Upper lobe of left lung (tissue), 6 donors: ENCODE measurements at regions not wholly inside any gene's neighbourhood (a gene's known extent, or its start where the extent isn't known, plus 50 kb on each side); places are given as distances from the start of the nearest gene placed in this dataset.

ENCODE experiments used
- ATAC-seq, 2 donors: fragments of 200-7000 bp; cut with Tn5 transposase; one replicate each; pipeline ENCODE4 v1.9.1; 2022; ENCODE audit warnings: mild to moderate bottlenecking in 2 of 2, moderate library complexity in 2 of 2; ENCODE audit not compliant: low FRiP score in 2 of 2
- DNase-seq, 2 donors: peaks; one replicate each; pipeline ENCODE4 v3.0.0-alpha.2; 2019 to 2020
- H3K27ac ChIP-seq, 4 donors: fragments of 200-600 bp; sonication (generic); one replicate each; pipeline ENCODE4 v1.5.1; 2016 to 2019
- H3K27me3 ChIP-seq, 4 donors: fragments of 200-600 bp; sonication (generic); one replicate each; pipeline ENCODE4 v1.5.1; 2017 to 2019
- H3K36me3 ChIP-seq, 4 donors: fragments of 200-600 bp; sonication (generic); one replicate each; pipeline ENCODE4 v1.5.1; 2016 to 2019
- H3K4me1 ChIP-seq, 4 donors: fragments of 200-600 bp; sonication (generic); one replicate each; pipeline ENCODE4 v1.5.1; 2018 to 2019
- H3K4me3 ChIP-seq, 4 donors: fragments of 200-600 bp; sonication (generic); one replicate each; pipeline ENCODE4 v1.5.1; 2017 to 2019; ENCODE audit warnings: mild to moderate bottlenecking in 2 of 4, moderate library complexity in 1 of 4
- H3K9me3 ChIP-seq, 4 donors: fragments of 200-600 bp; sonication (generic); one replicate each; pipeline ENCODE4 v1.5.1; 2018 to 2019
- EP300 ChIP-seq, 4 donors: sonication (generic); formaldehyde crosslinking; IDR thresholded peaks; one replicate each; pipeline ENCODE4 v1.5.1; 2017; ENCODE audit warnings: antibody characterized with exemption in 4 of 4, control low read depth in 2 of 4
- POLR2A ChIP-seq, 4 donors: fragments of 450-650 bp; IDR thresholded peaks; one replicate each; pipeline ENCODE4 v1.5.1; 2016 to 2017; ENCODE audit warnings: antibody characterized with exemption in 4 of 4, mild to moderate bottlenecking in 2 of 4
- POLR2AphosphoS5 ChIP-seq, 2 donors: sonication (generic); formaldehyde crosslinking; IDR thresholded peaks; one replicate each; pipeline ENCODE4 v1.5.1; 2017; ENCODE audit warnings: antibody characterized with exemption in 2 of 2
- WGBS, 2 donors: methylation state at CpG; one replicate each; pipeline ENCODE4 v1.1.5; 2017 to 2018; 5-methylcytosine and 5-hydroxymethylcytosine counted together
- TF ChIP-seq, protein P1 (sequence below), 6 experiments: fragments of 450-650 bp in 4 of 6; fragments of 200-600 bp in 2 of 6; sonication (generic) in 2 of 6; IDR thresholded peaks; one replicate each; pipeline ENCODE4 v1.5.1; 2016 to 2019; ENCODE audit warnings: antibody characterized with exemption in 6 of 6
- donor health status: DM: no; HTN: no; CAD: no; lungs with moderate emphysema.
- donor health status: DM: no; HTN: yes; CAD: no; lungs with severe emphysema.

DNA sequence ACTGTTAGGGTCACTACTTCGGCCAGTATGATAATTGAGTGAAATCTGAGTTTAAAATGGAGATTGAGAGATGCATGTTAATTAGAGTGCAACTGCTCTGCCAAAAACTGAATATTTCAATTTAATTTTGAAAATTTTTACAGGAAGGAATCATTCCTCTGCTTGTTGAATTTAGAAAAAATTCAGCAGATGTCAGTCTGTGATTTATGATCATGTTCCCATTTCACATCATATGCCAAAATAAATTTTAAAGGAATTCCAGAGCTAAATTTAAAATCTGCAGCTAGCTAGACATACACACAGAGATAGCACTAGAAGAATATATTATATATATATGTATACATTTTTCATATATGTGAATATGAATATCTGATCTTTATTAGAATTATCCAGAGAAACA lies 797.6 kb upstream of the TMEM132C start:
- Histone ChIP-seq H3K36me3 (no peaks in the 10 kb centered on the region), H3K9me3 (no peaks in the 10 kb centered on the region), H3K4me1 (no peaks in the 10 kb centered on the region), H3K27ac (no peak overlapping the region), H3K4me3 (no peak overlapping the region), H3K27me3 (no peaks in the 10 kb centered on the region)
- TF ChIP-seq POLR2AphosphoS5 (IDR thresholded peaks at IDR 0.05) (no peak), EP300 (IDR thresholded peaks at IDR 0.05) (no peak), POLR2A (IDR thresholded peaks at IDR 0.05) (no peak)
- TF ChIP-seq, protein P1, sequence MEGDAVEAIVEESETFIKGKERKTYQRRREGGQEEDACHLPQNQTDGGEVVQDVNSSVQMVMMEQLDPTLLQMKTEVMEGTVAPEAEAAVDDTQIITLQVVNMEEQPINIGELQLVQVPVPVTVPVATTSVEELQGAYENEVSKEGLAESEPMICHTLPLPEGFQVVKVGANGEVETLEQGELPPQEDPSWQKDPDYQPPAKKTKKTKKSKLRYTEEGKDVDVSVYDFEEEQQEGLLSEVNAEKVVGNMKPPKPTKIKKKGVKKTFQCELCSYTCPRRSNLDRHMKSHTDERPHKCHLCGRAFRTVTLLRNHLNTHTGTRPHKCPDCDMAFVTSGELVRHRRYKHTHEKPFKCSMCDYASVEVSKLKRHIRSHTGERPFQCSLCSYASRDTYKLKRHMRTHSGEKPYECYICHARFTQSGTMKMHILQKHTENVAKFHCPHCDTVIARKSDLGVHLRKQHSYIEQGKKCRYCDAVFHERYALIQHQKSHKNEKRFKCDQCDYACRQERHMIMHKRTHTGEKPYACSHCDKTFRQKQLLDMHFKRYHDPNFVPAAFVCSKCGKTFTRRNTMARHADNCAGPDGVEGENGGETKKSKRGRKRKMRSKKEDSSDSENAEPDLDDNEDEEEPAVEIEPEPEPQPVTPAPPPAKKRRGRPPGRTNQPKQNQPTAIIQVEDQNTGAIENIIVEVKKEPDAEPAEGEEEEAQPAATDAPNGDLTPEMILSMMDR (IDR thresholded peaks at IDR 0.05): no peak
- ATAC-seq (no peak), DNase-seq (no peak)
- WGBS, 2 donors: 74 to 76% methylated on average over 1 of the region's 1 CpG

DNA sequence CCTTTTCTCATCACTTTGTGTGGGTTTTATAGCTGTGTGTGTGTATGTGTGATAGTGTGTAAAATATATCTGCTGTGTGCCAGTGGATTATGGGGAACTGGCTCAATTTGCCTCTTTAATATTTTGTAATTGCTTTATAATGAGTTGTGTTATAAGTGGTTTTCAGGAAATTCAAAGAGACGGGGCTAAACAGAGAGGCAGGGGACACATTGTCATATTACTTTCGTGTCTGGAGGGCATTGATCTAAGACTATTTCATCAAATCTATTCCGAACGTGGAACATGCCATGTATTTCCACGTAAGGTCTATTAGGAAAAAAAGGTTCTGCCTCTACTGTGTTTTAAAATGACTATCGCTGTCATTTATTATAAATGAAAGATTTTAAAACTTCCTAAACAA lies 793.2 kb upstream of the TMEM132C start:
- WGBS, 2 donors: 74 to 86% methylated on average over 6 of the region's 6 CpGs
- Histone ChIP-seq H3K27me3 (no peaks in the 10 kb centered on the region), H3K9me3 (no peaks in the 10 kb centered on the region), H3K27ac (no peak overlapping the region), H3K4me3 (no peak overlapping the region), H3K36me3 (no peaks in the 10 kb centered on the region), H3K4me1 (no peaks in the 10 kb centered on the region)
- no peak for DNase-seq
- ATAC-seq: no peak
- TF ChIP-seq POLR2A (IDR thresholded peaks at IDR 0.05) (no peak), EP300 (IDR thresholded peaks at IDR 0.05) (no peak), POLR2AphosphoS5 (IDR thresholded peaks at IDR 0.05) (no peak)
- TF ChIP-seq, protein P1 (IDR thresholded peaks at IDR 0.05): no peak

GRCh38 chr12:127479256-127479655 lies 787.7 kb upstream of the TMEM132C start:
- Histone ChIP-seq H3K27me3 (no peaks in the 10 kb centered on the region), H3K27ac (no peak overlapping the region), H3K4me1 (no peaks in the 10 kb centered on the region), H3K4me3 (no peak overlapping the region), H3K36me3 (no peaks in the 10 kb centered on the region), H3K9me3 (no peaks in the 10 kb centered on the region)
- DNase-seq: no peak
- no peak for ATAC-seq
- WGBS, 2 donors: 78 to 80% methylated on average over 5 of the region's 5 CpGs
- TF ChIP-seq, protein P1 (IDR thresholded peaks at IDR 0.05): no peak

DNA sequence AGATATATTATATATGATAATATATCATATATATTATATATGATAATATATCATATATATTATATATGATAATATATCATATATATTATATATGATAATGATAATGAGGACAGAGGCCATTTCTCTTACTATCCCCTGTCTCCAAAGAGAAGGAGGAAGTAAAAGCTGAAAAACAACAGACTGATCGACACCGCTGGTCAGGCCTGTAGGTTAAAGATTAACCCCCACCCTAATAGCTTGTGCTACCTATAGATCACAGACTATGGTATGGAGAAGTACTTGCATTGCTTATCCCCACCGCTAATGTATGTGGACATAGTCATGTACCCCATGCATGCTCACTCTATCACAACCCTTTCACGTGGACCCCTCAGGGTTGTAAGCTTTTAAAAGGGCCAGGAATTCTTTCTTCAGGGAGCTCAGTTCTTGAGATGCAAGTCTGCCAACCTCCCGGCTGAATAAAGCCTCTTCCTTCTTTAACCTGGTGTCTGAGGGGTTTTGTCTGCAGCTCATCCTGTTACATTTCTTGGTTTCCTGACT lies 786.1 kb upstream of the TMEM132C start:
- DNase-seq (no peak), ATAC-seq (no peak)
- Histone ChIP-seq H3K36me3 (no peaks in the 10 kb centered on the region), H3K4me1 (no peaks in the 10 kb centered on the region), H3K27ac (no peak overlapping the region), H3K4me3 (no peak overlapping the region), H3K27me3 (no peaks in the 10 kb centered on the region), H3K9me3 (no peaks in the 10 kb centered on the region)
- TF ChIP-seq POLR2A (IDR thresholded peaks at IDR 0.05) (no peak), POLR2AphosphoS5 (IDR thresholded peaks at IDR 0.05) (no peak), EP300 (IDR thresholded peaks at IDR 0.05) (no peak)
- TF ChIP-seq, protein P1 (IDR thresholded peaks at IDR 0.05): no peak
- WGBS, 2 donors: 78 to 91% methylated on average over 5 of the region's 5 CpGs

GRCh38 chr12:127482950-127483349 lies 784.0 kb upstream of the TMEM132C start:
- 92 to 96% methylated on average over 11 of the region's 11 CpGs for WGBS, 2 donors
- Histone ChIP-seq H3K27me3 (no peaks in the 10 kb centered on the region), H3K27ac (no peak overlapping the region), H3K36me3 (no peaks in the 10 kb centered on the region), H3K4me3 (no peak overlapping the region), H3K4me1 (no peaks in the 10 kb centered on the region), H3K9me3 (no peaks in the 10 kb centered on the region)
- TF ChIP-seq, protein P1 (IDR thresholded peaks at IDR 0.05): no peak
- no peak for TF ChIP-seq POLR2A (IDR thresholded peaks at IDR 0.05)
- no peak for DNase-seq
- ATAC-seq: no peak
